ENCODE measurements at regions not wholly inside any gene's neighbourhood (a gene's known extent, or its start where the extent isn't known, plus 50 kb on each side); places are given as distances from the start of the nearest gene placed in this dataset.

- in situ Hi-C loops (cut with MboI; ENCODE audit: low sequenced_read_pairs): no loop called here
- Histone ChIP-seq H3K4me3 (no peak overlapping the region), H3K36me3 (replicated peaks) (no peaks in the 10 kb centered on the region), H3K4me1 (no peaks in the 10 kb centered on the region), H3K9me3 (no peaks in the 10 kb centered on the region), H3K27me3 (ENCODE audit: low read depth) (no peaks in the 10 kb centered on the region)
- no peak for DNase-seq (ENCODE audit: low spot score in 2 of 2)
These were observed 126.3 kb upstream of the ASTN2 start for GRCh38 chr9:117541181-117541580.

GRCh38 chr9:117535973-117536372 lies 121.1 kb upstream of the ASTN2 start:
- Histone ChIP-seq H3K27me3 (ENCODE audit: low read depth) (no peaks in the 10 kb centered on the region), H3K4me3 (no peak overlapping the region), H3K9me3 (no peaks in the 10 kb centered on the region), H3K36me3 (replicated peaks) (no peaks in the 10 kb centered on the region), H3K4me1 (no peaks in the 10 kb centered on the region)
- DNase-seq (ENCODE audit: low spot score in 2 of 2): no peak
- in situ Hi-C loops (cut with MboI; ENCODE audit: low sequenced_read_pairs): no loop called here

- Histone ChIP-seq H3K36me3 (replicated peaks) (no peaks in the 10 kb centered on the region), H3K4me3 (no peak overlapping the region), H3K4me1 (no peaks in the 10 kb centered on the region), H3K9me3 (no peaks in the 10 kb centered on the region), H3K27me3 (ENCODE audit: low read depth) (no peaks in the 10 kb centered on the region)
- DNase-seq (ENCODE audit: low spot score in 2 of 2): no peak
- in situ Hi-C loops (cut with MboI; ENCODE audit: low sequenced_read_pairs): no loop called here
These were observed 120.6 kb upstream of the ASTN2 start for GRCh38 chr9:117535434-117535833.

- H3K4me1 ChIP-seq: no peaks in the 10 kb centered on the region; the same call in 1 of the 2 replicates
- no peaks in the 10 kb centered on the region for H3K9me3 ChIP-seq
- no peak for DNase-seq (ENCODE audit: low spot score in 2 of 2)
- in situ Hi-C loops (cut with MboI; ENCODE audit: low sequenced_read_pairs): no loop called here
- H3K36me3 ChIP-seq (replicated peaks): no peaks in the 10 kb centered on the region
- H3K27me3 ChIP-seq (ENCODE audit: low read depth): no peaks in the 10 kb centered on the region
- H3K4me3 ChIP-seq: no peak overlapping the region
These were observed 113.4 kb upstream of the ASTN2 start for GRCh38 chr9:117528225-117528624.

GRCh38 chr9:117526674-117527073 lies 111.8 kb upstream of the ASTN2 start:
- in situ Hi-C loops (cut with MboI; ENCODE audit: low sequenced_read_pairs): no loop called here
- Histone ChIP-seq H3K36me3 (replicated peaks) (no peaks in the 10 kb centered on the region), H3K4me3 (no peak overlapping the region), H3K27me3 (ENCODE audit: low read depth) (no peaks in the 10 kb centered on the region), H3K9me3 (no peaks in the 10 kb centered on the region), H3K4me1 (no peaks in the 10 kb centered on the region; the same call in 1 of the 2 replicates)
- DNase-seq (ENCODE audit: low spot score in 2 of 2): no peak

GRCh38 chr9:117523531-117524153 lies 108.8 kb upstream of the ASTN2 start:
- no peaks in the 10 kb centered on the region for H3K27me3 ChIP-seq (ENCODE audit: low read depth)
- in situ Hi-C loops (cut with MboI; ENCODE audit: low sequenced_read_pairs): no loop called here
- H3K9me3 ChIP-seq: no peaks in the 10 kb centered on the region
- no peaks in the 10 kb centered on the region for H3K36me3 ChIP-seq (replicated peaks)
- H3K4me3 ChIP-seq: no peak overlapping the region
- no peak for DNase-seq (ENCODE audit: low spot score in 2 of 2)
- no peaks in the 10 kb centered on the region; the same call in 1 of the 2 replicates for H3K4me1 ChIP-seq

GRCh38 chr9:117521293-117521692 lies 106.4 kb upstream of the ASTN2 start:
- Histone ChIP-seq H3K4me1 (no peaks in the 10 kb centered on the region; the same call in 1 of the 2 replicates), H3K9me3 (no peaks in the 10 kb centered on the region), H3K27me3 (ENCODE audit: low read depth) (no peaks in the 10 kb centered on the region), H3K4me3 (no peak overlapping the region), H3K36me3 (replicated peaks) (no peaks in the 10 kb centered on the region)
- in situ Hi-C loops (cut with MboI; ENCODE audit: low sequenced_read_pairs): no loop called here
- no peak for DNase-seq (ENCODE audit: low spot score in 2 of 2)

GRCh38 chr9:117516676-117517632 lies 102.1 kb upstream of the ASTN2 start:
- in situ Hi-C loops (cut with MboI; ENCODE audit: low sequenced_read_pairs): no loop called here
- H3K27me3 ChIP-seq (ENCODE audit: low read depth): no peaks in the 10 kb centered on the region

GRCh38 chr9:117511852-117512481 lies 97.1 kb upstream of the ASTN2 start:
- Histone ChIP-seq H3K4me1 (no peaks in the 10 kb centered on the region), H3K27me3 (ENCODE audit: low read depth) (no peaks in the 10 kb centered on the region), H3K4me3 (no peak overlapping the region), H3K9me3 (no peaks in the 10 kb centered on the region), H3K36me3 (replicated peaks) (no peaks in the 10 kb centered on the region)
- DNase-seq (ENCODE audit: low spot score in 2 of 2): no peak
- in situ Hi-C loops (cut with MboI; ENCODE audit: low sequenced_read_pairs): no loop called here

More at GRCh38 chr9:117516676-117517632, 102.1 kb upstream of the ASTN2 start:
- Histone ChIP-seq H3K36me3 (replicated peaks) (no peaks in the 10 kb centered on the region), H3K9me3 (no peaks in the 10 kb centered on the region), H3K4me1 (no peaks in the 10 kb centered on the region), H3K4me3 (no peak overlapping the region)
- DNase-seq (ENCODE audit: low spot score in 2 of 2): no peak

- in situ Hi-C loops (cut with MboI; ENCODE audit: low sequenced_read_pairs): no loop called here
- Histone ChIP-seq H3K36me3 (replicated peaks) (no peaks in the 10 kb centered on the region), H3K4me1 (no peaks in the 10 kb centered on the region), H3K27me3 (ENCODE audit: low read depth) (no peaks in the 10 kb centered on the region), H3K4me3 (no peak overlapping the region), H3K9me3 (no peaks in the 10 kb centered on the region)
- DNase-seq (ENCODE audit: low spot score in 2 of 2): no peak
These were observed 81.5 kb upstream of the ASTN2 start for GRCh38 chr9:117496307-117496706.

GRCh38 chr9:117494401-117495090 lies 79.7 kb upstream of the ASTN2 start:
- H3K4me1 ChIP-seq: no peaks in the 10 kb centered on the region; the same call in 1 of the 2 replicates
- no peaks in the 10 kb centered on the region for H3K36me3 ChIP-seq (replicated peaks)
- no peaks in the 10 kb centered on the region for H3K9me3 ChIP-seq
- no peak overlapping the region for H3K4me3 ChIP-seq
- no peak for DNase-seq (ENCODE audit: low spot score in 2 of 2)
- in situ Hi-C loops (cut with MboI; ENCODE audit: low sequenced_read_pairs): no loop called here
- no peaks in the 10 kb centered on the region for H3K27me3 ChIP-seq (ENCODE audit: low read depth)

GRCh38 chr9:117492476-117492875 lies 77.6 kb upstream of the ASTN2 start:
- H3K4me1 ChIP-seq: no peaks in the 10 kb centered on the region; the same call in 1 of the 2 replicates
- in situ Hi-C loops (cut with MboI; ENCODE audit: low sequenced_read_pairs): no loop called here
- H3K4me3 ChIP-seq: no peak overlapping the region
- H3K36me3 ChIP-seq (replicated peaks): no peaks in the 10 kb centered on the region
- H3K27me3 ChIP-seq (ENCODE audit: low read depth): no peaks in the 10 kb centered on the region
- H3K9me3 ChIP-seq: no peaks in the 10 kb centered on the region
- no peak for DNase-seq (ENCODE audit: low spot score in 2 of 2)

- H3K9me3 ChIP-seq: no peaks in the 10 kb centered on the region
- H3K4me1 ChIP-seq: no peaks in the 10 kb centered on the region; the same call in 1 of the 2 replicates
- H3K4me3 ChIP-seq: no peak overlapping the region
- no peaks in the 10 kb centered on the region for H3K27me3 ChIP-seq (ENCODE audit: low read depth)
- no peaks in the 10 kb centered on the region for H3K36me3 ChIP-seq (replicated peaks)
- in situ Hi-C loops (cut with MboI; ENCODE audit: low sequenced_read_pairs): no loop called here
- DNase-seq (ENCODE audit: low spot score in 2 of 2): no peak
These were observed 76.6 kb upstream of the ASTN2 start for GRCh38 chr9:117491491-117491890.

Measured in HAP-1 (cell line).